ENCODE measurements at regions not wholly inside any gene's neighbourhood (a gene's known extent, or its start where the extent isn't known, plus 50 kb on each side); places are given as distances from the start of the nearest gene placed in this dataset.

GRCh38 chr5:57768745-57769144, 286.1 kb upstream of the ACTBL2 start:
- no peak for TF ChIP-seq BRCA1 (IDR thresholded peaks at IDR 0.05; ENCODE audit: low read depth, low read length)
- TF ChIP-seq POLR2A (IDR thresholded peaks at IDR 0.05; ENCODE audit: control extremely low read depth in 1 of 2, low read depth in 2 of 2, low read length in 2 of 2) = no peak
- no peak for TF ChIP-seq CTCF (IDR thresholded peaks at IDR 0.05; ENCODE audit: control extremely low read depth in 1 of 3, insufficient read depth in 1 of 3, low read depth in 1 of 3, low read length in 3 of 3)
- TF ChIP-seq RXRA (IDR thresholded peaks at IDR 0.05; ENCODE audit: insufficient read depth, low read depth, low read length) = no peak
- no peak for TF ChIP-seq YY1 (IDR thresholded peaks at IDR 0.05; ENCODE audit: low read depth, low read length)
- no peak for TF ChIP-seq CBX5 (IDR thresholded peaks at IDR 0.05; ENCODE audit: low read depth, low read length)
- TF ChIP-seq POLR2AphosphoS5 (IDR thresholded peaks at IDR 0.05; ENCODE audit: low read depth, low read length) = no peak
- TF ChIP-seq SP2 (IDR thresholded peaks at IDR 0.05; ENCODE audit: low read length) = no peak
- no peak for TF ChIP-seq ATF2 (IDR thresholded peaks at IDR 0.05; ENCODE audit: low read length)
- no peak for TF ChIP-seq TBP (IDR thresholded peaks at IDR 0.05; ENCODE audit: low read depth, low read length)
- no peak for TF ChIP-seq SIX5 (IDR thresholded peaks at IDR 0.05; ENCODE audit: low read depth, low read length)
- no peaks in the 10 kb centered on the region for H3K23me2 ChIP-seq (ENCODE audit: low read depth, low read length)
- peaks cover 0 to 3% (median 0%) of the 10 kb centered on the region in 4 experiments; a peak in 1 of 7 replicates for H3K4me1 ChIP-seq (replicated peaks in 1 of 4; ENCODE audit: control insufficient read depth in 3 of 4, insufficient read depth in 4 of 4, low read length in 3 of 4)
- no peaks in the 10 kb centered on the region for H3K27me3 ChIP-seq (replicated peaks in 1 of 4; ENCODE audit: control insufficient read depth in 3 of 4, extremely low read depth in 1 of 4, insufficient read depth in 3 of 4, low read length in 3 of 4)
- H2BK5ac ChIP-seq (ENCODE audit: low read depth, low read length) = no peak overlapping the region
- no peaks in the 10 kb centered on the region for H3K79me1 ChIP-seq (ENCODE audit: low read depth, low read length)
- DNase-seq (ENCODE audit: low read depth in 1 of 2, low spot score in 2 of 2) (no peak), FAIRE-seq (no peak)
- no peaks in the 10 kb centered on the region for H3K9me3 ChIP-seq (ENCODE audit: insufficient read depth in 2 of 2, low read depth in 1 of 2, low read length in 1 of 2)
- H3K9ac ChIP-seq (replicated peaks in 1 of 4; ENCODE audit: extremely low read depth in 1 of 4, low read depth in 3 of 4, low read length in 3 of 4) = no peak overlapping the region
- no peak overlapping the region for H2BK20ac ChIP-seq (ENCODE audit: low read length)
- WGBS, 2 experiments (ENCODE audit: extremely low coverage in 1 of 2, insufficient coverage in 1 of 2, insufficient read length in 1 of 2, insufficient replicate concordance in 2 of 2, low coverage in 1 of 2, low lambda C conversion rate in 2 of 2, missing lambda C conversion rate in 1 of 2) = 87% methylated on average over 4 of the region's 4 CpGs; no CpG with 5 or more reads in 1 of the 2 experiments
- H4K91ac ChIP-seq (replicated peaks; ENCODE audit: insufficient read length, low read length) = no peak overlapping the region
- H2BK15ac ChIP-seq (ENCODE audit: low read length) = no peak overlapping the region
- no peaks in the 10 kb centered on the region for H3K36me3 ChIP-seq (ENCODE audit: control insufficient read depth in 2 of 4, insufficient read depth in 4 of 4, low read length in 3 of 4)
- H2AK5ac ChIP-seq (ENCODE audit: low read depth, low read length) = no peak overlapping the region
- no peak overlapping the region for H3K4ac ChIP-seq (replicated peaks; ENCODE audit: insufficient read length, low read depth, low read length)
- ChIA-PET CTCF (ENCODE audit: partially characterized antibody) (interaction anchor here (0.8 to 2.6 kb wide), 5 partner anchors 10 to 270 kb away, joined by 3 to 9 read pairs (median 5); no protein-coding TSS in a partner anchor), POLR2A (ENCODE audit: partially characterized antibody) (no interaction called here)
- no peak overlapping the region for H3K14ac ChIP-seq (ENCODE audit: insufficient read length)
- no peak overlapping the region for H4K8ac ChIP-seq (ENCODE audit: extremely low read depth, insufficient read depth, low read length)
- H3K56ac ChIP-seq (replicated peaks; ENCODE audit: insufficient read length, low read depth, low read length) = no peak overlapping the region
- H2AFZ ChIP-seq (ENCODE audit: low read length) = no peak overlapping the region
- H3K27ac ChIP-seq (ENCODE audit: low read depth, low read length) = no peak overlapping the region
- H3K4me2 ChIP-seq (ENCODE audit: insufficient read depth in 1 of 2, low read depth in 2 of 2, low read length in 2 of 2) = no peak overlapping the region
- no peak overlapping the region for H4K5ac ChIP-seq (ENCODE audit: insufficient read length, low read depth, low read length)
- no peak overlapping the region for H3K4me3 ChIP-seq (ENCODE audit: extremely low read depth in 1 of 4, insufficient read depth in 2 of 4, low read depth in 3 of 4, low read length in 4 of 4)
- H4K20me1 ChIP-seq (replicated peaks in 1 of 2; ENCODE audit: control insufficient read depth in 1 of 2, insufficient read depth in 2 of 2, low read length in 2 of 2) = no peaks in the 10 kb centered on the region
- no peak overlapping the region for H3K23ac ChIP-seq (ENCODE audit: insufficient read length)
- no peak overlapping the region for H2BK12ac ChIP-seq (ENCODE audit: low read depth, low read length)
- H3K18ac ChIP-seq (ENCODE audit: extremely low read depth, low read length) = no peak overlapping the region
- H2BK120ac ChIP-seq (replicated peaks; ENCODE audit: low read depth, low read length) = no peak overlapping the region
- no peaks in the 10 kb centered on the region for H3K79me2 ChIP-seq (ENCODE audit: control insufficient read depth in 1 of 2, insufficient read depth in 2 of 2, low read length in 2 of 2)

Measured in H1 (cell line).